Stimulated activated naive CD8-positive, alpha-beta T cell treated with anti-CD3 and anti-CD28 coated beads, Interleukin-15, amount 100 ng/mL, for 72 hours (primary cell): ENCODE measurements at regions not wholly inside any gene's neighbourhood (a gene's known extent, or its start where the extent isn't known, plus 50 kb on each side); places are given as distances from the start of the nearest gene placed in this dataset.

Experiments used
- ATAC-seq: fragments of 150-1000 bp; cut with Tn5 transposase; 2 replicates; pipeline ENCODE4 v1.10.0; 2021; ENCODE audit warnings: mild to moderate bottlenecking, moderate library complexity
- DNase-seq, 2 donors: peaks; one replicate each; pipeline ENCODE4 v3.0.0; 2021 to 2022
- H3K27ac Mint-ChIP-seq, 2 donors: one replicate each; pipeline ENCODE4 v1.8.0; 2022; ENCODE audit warnings: mild to moderate bottlenecking in 2 of 2, mixed read lengths in 2 of 2, moderate library complexity in 2 of 2
- H3K27me3 Mint-ChIP-seq: one replicate; pipeline ENCODE4 v1.8.0; 2022; ENCODE audit warnings: mixed read lengths
- H3K4me1 Mint-ChIP-seq: one replicate; pipeline ENCODE4 v1.8.0; 2022; ENCODE audit warnings: mild to moderate bottlenecking, mixed read lengths
- H3K4me3 Mint-ChIP-seq, 2 donors: one replicate each; pipeline ENCODE4 v1.8.0; 2022; ENCODE audit warnings: mild to moderate bottlenecking in 2 of 2, mixed read lengths in 2 of 2, moderate library complexity in 1 of 2
- H3K9me3 Mint-ChIP-seq, 2 donors: one replicate each; pipeline ENCODE4 v1.8.0; 2022; ENCODE audit warnings: mixed read lengths in 2 of 2

DNA sequence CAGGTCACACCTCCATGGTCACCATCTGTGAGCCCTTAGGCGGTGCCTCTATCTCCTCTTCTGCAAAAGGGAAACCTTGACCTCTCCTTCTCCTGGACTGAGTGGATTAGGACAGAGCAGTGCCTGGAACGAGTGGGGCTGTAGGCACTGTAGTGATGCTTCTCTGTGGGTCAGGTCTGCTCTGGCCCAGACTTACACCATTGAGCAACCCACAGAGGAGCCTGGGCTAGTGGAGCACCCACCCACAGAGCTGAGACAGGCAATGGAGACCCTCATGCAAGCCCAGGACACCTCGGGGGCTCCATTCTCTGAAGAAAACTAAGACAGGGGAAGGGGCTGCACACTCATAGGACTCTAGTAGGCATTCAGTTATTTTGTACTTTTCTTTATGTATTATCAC, 400.6 kb downstream of the GADD45G start:
- Mint-ChIP-seq H3K27me3 (peaks cover 10% of the 10 kb centered on the region), H3K4me1 (peaks cover 10% of the 10 kb centered on the region), H3K4me3 (no peak overlapping the region), H3K27ac (no peak overlapping the region), H3K9me3 (peaks cover 0 to 5% of the 10 kb centered on the region in 2 donors)
- DNase-seq: no peak
- ATAC-seq: no peak

DNA sequence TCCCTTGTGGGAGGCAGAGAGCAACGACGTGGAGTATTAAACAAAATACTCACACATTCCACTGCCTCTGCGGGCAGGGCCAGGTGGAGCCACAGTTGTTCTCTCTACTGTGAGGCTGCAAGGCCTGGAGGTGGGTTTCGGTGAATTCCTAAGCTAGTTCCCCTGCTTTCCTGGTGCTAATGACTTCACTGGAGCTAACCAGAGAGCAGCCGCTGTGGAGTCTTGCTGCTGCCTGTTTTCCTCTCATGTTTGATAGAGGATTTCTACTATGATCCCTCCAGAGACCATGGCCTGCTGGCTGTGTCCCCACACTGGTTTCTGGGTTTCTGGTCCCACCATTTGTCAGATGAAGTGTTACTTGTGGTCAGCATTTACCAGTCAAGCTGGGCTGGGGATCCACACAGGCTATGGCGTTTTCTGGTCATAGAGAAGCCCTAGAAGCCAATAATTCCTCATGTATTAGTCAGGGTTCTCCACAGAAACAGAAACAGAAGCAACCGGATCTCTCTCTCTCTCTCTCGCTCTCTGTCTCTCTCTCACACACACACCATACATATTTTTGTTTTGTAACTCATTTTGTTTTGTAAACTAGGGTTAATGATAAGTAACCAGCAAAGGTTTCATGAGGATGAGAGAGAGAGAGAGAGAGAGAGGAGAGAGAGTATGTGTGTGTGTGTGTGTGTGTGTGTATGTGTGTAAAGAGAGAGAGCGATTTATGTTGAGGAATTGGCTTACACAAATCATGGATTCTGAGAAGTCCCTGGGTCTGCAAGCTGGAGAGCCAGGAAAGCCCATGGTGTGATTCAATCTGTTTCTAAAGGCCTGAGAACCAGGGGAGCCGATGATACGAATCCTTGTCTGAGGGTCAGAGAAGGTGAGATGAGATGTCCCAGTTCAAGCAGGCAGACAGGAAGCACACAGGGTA, 403.0 kb downstream of the GADD45G start:
- peak; percentile 65 for ATAC-seq
- peak overlapping the region in 1 of 2 donors; percentile 4 for H3K27ac Mint-ChIP-seq

DNA sequence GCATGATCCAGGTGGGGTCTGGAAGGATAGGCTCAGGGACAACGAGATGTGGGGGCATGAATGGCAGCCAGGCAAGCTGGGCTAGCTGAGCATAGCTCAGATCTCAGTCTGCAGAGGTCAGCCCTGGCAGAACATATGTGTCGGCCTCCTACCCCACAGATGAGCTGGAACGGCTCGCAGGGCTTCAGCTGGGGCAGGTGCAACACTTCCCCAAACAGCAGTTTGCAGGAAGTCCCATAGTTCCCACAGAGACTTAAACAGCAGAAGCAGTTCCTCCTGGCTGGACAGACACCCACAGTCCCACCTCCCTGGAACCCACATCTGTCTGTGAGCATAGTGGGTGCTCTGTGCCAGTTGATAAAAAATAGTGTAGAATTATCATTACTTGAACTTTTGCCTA, 404.6 kb downstream of the GADD45G start:
- Mint-ChIP-seq H3K4me1 (no peaks in the 10 kb centered on the region), H3K27ac (no peak overlapping the region)
- no peak for ATAC-seq

More for the DNA sequence above, 403.0 kb downstream of the GADD45G start:
- Mint-ChIP-seq H3K27me3 (peaks cover 10% of the 10 kb centered on the region), H3K4me1 (no peaks in the 10 kb centered on the region), H3K9me3 (peaks cover 0 to 5% of the 10 kb centered on the region in 2 donors), H3K4me3 (no peak overlapping the region)
- DNase-seq: no peak

DNA sequence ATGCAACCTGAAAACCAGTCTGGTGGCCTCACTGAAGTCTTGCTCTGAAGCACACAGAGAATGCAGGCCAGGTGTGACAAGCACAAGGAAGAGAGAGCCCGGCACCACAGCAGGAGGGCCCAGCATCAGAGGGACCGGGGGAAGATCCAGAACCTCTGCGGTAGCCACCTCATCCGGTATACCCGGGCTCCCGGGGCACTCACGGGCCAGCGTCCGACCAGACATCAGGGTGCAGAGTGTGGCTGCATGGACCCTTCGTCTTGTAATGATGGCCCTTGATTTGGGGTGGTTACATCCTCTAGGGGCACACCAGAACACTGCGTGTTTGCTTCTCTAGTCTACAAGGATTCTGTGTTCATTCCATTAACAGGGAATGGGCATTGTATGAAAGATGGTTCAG, 406.0 kb downstream of the GADD45G start:
- Mint-ChIP-seq H3K27ac (no peak overlapping the region), H3K27me3 (peaks cover 10% of the 10 kb centered on the region)

More for the DNA sequence above, 404.6 kb downstream of the GADD45G start:
- peaks cover 10% of the 10 kb centered on the region for H3K27me3 Mint-ChIP-seq
- H3K4me3 Mint-ChIP-seq: no peak overlapping the region
- H3K9me3 Mint-ChIP-seq: peaks cover 0 to 5% of the 10 kb centered on the region in 2 donors
- no peak for DNase-seq

DNA sequence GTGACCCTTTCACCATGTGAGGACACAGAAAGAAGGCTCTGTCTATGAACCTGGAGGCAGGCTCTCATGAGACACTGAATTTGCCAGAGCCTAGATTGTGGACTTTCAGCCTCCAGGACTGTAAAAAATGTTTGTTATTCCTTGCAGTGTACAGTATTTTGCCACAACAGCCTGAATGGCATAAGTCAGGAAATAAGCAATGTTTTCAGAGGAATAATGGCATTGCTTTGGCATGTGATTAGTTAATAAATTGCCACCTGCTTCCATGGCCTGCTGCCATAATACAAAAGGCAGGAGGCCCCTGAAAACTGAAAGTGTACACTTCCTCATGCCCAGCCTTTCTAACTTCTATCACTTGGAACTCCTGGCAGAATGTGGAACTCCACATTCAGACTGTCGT, 408.1 kb downstream of the GADD45G start:
- no peaks in the 10 kb centered on the region for H3K9me3 Mint-ChIP-seq
- H3K27ac Mint-ChIP-seq: no peak overlapping the region
- no peak overlapping the region for H3K4me3 Mint-ChIP-seq
- H3K27me3 Mint-ChIP-seq: peaks cover 18% of the 10 kb centered on the region
- no peaks in the 10 kb centered on the region for H3K4me1 Mint-ChIP-seq
- ATAC-seq: no peak
- no peak for DNase-seq

More for the DNA sequence above, 406.0 kb downstream of the GADD45G start:
- no peak overlapping the region for H3K4me3 Mint-ChIP-seq
- no peaks in the 10 kb centered on the region for H3K4me1 Mint-ChIP-seq
- no peak for ATAC-seq
- H3K9me3 Mint-ChIP-seq: no peaks in the 10 kb centered on the region
- DNase-seq: no peak

DNA sequence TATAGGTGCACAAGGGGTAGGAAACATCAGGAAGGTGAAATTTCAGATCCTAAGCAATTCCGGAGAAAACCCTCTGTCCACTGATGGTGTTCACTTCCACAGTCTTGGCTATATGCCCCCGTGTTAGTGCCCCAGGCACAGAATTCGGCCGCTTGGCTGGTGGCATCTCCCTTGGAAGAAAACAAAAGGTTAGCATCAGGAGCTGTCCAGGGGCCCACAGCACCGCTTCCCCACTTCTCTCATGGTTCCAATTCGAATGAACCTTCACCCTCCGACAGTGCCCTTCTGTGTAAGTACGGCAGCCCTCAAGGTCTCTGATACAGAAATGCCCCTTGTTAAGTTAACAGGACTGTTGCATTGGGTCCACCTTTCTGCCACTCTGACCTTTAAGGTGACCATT, 409.0 kb downstream of the GADD45G start:
- DNase-seq: no peak
- no peak for ATAC-seq
- Mint-ChIP-seq H3K9me3 (no peaks in the 10 kb centered on the region), H3K4me1 (peaks cover 5% of the 10 kb centered on the region), H3K4me3 (no peak overlapping the region), H3K27ac (peak overlapping the region in 1 of 2 donors; percentile 43), H3K27me3 (peaks cover 18% of the 10 kb centered on the region)

DNA sequence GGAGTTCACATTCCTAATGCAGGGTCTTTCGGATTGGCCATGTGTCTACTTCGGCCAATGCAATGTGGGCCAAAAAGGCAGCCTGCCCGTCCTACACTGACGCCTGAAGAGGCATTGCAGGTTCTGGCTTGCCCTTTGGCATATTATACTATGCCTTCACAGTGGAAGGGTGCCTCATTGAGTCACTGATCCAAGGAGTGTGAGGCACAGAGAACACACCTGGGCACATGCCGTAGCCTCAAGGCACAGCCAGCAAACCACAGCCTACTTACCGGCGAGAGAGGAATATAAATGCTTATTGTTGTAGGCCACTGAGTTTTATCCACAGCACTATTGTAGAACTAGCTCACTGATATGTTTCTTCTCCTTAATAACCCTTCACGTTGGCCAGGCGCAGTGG, 409.6 kb downstream of the GADD45G start:
- ATAC-seq: no peak
- peaks cover 12% of the 10 kb centered on the region for H3K27me3 Mint-ChIP-seq
- no peak overlapping the region for H3K4me3 Mint-ChIP-seq
- H3K27ac Mint-ChIP-seq: peak overlapping the region in 1 of 2 donors; percentile 21
- H3K9me3 Mint-ChIP-seq: no peaks in the 10 kb centered on the region
- H3K4me1 Mint-ChIP-seq: peaks cover 6% of the 10 kb centered on the region
- no peak for DNase-seq

DNA sequence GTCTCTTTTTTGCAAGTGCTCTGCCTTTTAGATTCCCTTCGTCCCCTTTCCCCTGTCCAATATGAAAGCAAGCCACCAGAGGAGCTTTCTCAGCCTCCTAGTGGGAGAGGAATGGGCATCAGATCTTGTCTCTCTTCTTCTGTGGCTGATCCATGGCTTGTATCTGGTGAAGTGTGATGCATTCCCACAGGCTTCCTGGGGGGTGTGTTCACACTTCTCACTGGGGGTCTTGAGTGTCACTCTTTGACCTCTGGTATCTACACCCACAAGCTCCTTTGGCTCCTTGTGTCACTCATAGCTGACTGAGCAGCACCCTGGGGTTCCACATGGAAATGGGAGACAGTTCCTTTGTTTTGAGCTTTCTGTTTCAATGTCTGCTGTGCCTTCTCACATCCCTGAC, 411.5 kb downstream of the GADD45G start:
- peaks cover 6% of the 10 kb centered on the region for H3K4me1 Mint-ChIP-seq
- peaks cover 17% of the 10 kb centered on the region for H3K27me3 Mint-ChIP-seq
- ATAC-seq (no peak), DNase-seq (no peak)
- no peaks in the 10 kb centered on the region for H3K9me3 Mint-ChIP-seq
- H3K27ac Mint-ChIP-seq: peak overlapping the region in 1 of 2 donors; percentile 21
- H3K4me3 Mint-ChIP-seq: no peak overlapping the region

DNA sequence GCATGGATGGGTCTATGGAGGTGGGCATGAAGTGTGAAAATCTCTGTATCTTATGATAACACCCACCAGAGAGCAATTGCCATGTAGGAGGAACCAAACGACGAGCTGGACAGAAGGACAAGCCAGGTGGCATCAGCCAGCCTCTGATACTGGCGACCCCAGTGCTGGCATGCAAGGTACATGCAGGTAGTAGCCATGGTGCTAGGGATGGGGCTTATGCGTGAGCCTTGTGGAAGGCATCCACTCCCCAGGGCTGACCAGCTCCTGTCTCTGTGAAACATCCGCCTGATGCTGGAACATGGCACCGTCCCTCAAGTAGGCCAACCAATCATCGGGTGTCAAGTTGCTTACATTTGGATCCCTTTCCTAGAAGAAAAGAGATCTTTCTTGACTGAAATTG, 412.9 kb downstream of the GADD45G start:
- Mint-ChIP-seq H3K4me1 (peaks cover 6% of the 10 kb centered on the region), H3K27me3 (peaks cover 25% of the 10 kb centered on the region), H3K27ac (no peak overlapping the region), H3K9me3 (no peaks in the 10 kb centered on the region), H3K4me3 (no peak overlapping the region)
- ATAC-seq: no peak
- DNase-seq: no peak

DNA sequence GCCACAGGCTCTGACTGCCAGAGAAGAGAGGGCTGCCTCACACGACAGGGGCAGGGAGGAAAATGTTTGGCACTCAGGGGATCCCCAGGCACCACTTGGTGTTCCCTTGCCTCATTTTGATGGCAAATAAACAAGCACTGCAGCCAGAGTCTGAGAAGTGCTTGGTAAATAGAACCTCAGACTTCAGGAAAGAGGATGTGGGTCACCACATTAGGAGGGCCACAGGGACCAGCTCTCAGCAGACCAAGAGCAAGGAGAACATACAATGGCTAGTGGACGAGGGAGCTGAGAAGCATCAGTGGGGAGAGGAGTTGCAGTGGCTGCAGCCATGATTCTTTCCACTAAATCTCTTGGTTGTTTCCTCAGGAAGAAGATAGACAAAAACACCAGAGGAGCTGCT, 413.9 kb downstream of the GADD45G start:
- ATAC-seq: no peak
- Mint-ChIP-seq H3K27ac (no peak overlapping the region), H3K4me3 (no peak overlapping the region), H3K9me3 (no peaks in the 10 kb centered on the region), H3K27me3 (peaks cover 25% of the 10 kb centered on the region), H3K4me1 (peaks cover 6% of the 10 kb centered on the region)
- no peak for DNase-seq

DNA sequence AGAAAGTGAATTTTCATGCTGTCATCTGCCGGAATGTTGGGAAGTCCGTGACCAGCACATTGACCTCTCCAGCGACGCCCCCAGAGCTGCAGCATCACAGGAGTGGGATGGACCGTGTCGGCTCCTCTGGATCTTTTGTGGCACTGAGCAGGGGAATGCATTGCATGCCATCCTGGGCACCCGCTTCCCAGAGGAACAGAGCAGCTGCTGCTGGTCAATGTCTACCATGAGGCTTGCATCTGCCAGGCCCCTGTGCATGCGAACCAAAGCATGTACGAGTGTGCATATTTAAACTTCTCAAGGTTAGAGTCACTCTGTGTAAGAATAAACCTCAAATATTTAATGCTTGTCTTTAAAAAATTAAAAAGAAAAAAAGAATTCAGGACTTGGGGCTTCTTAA, 414.8 kb downstream of the GADD45G start:
- ATAC-seq (no peak), DNase-seq (no peak)
- Mint-ChIP-seq H3K9me3 (no peaks in the 10 kb centered on the region), H3K27me3 (peaks cover 31% of the 10 kb centered on the region), H3K4me1 (peaks cover 6% of the 10 kb centered on the region), H3K27ac (no peak overlapping the region), H3K4me3 (no peak overlapping the region)

DNA sequence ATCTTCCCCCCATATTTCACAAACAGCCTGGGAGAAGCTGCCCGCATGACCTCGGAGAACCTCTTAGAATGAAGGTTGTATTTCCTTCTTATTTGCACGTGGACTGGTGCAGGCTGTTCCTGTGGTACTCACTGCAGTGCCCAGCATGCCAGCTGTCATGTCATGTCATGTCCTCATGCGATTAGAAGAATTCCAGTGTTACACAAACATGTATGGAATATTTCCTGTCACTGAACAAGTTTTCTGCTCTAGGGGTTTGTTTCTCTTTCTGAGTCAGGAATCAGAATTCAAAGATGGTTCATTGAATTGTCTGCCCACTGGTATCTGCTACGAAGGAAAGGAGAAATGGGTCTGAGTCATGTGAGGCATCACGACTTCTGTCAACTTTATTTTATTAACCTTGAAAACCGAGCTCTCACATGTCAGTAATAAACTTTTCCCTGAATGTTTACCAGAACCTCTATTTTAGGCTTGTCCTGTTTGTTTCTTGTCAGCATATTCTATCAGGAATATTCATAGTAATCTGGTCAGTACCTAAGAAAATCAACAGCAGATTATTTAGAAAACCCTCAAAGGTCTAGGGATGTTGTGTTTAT, 415.6 kb downstream of the GADD45G start:
- H3K27me3 Mint-ChIP-seq: peaks cover 38% of the 10 kb centered on the region
- ATAC-seq (no peak), DNase-seq (no peak)
- no peaks in the 10 kb centered on the region for H3K9me3 Mint-ChIP-seq
- H3K4me3 Mint-ChIP-seq: no peak overlapping the region
- H3K4me1 Mint-ChIP-seq: peaks cover 6% of the 10 kb centered on the region
- no peak overlapping the region for H3K27ac Mint-ChIP-seq

DNA sequence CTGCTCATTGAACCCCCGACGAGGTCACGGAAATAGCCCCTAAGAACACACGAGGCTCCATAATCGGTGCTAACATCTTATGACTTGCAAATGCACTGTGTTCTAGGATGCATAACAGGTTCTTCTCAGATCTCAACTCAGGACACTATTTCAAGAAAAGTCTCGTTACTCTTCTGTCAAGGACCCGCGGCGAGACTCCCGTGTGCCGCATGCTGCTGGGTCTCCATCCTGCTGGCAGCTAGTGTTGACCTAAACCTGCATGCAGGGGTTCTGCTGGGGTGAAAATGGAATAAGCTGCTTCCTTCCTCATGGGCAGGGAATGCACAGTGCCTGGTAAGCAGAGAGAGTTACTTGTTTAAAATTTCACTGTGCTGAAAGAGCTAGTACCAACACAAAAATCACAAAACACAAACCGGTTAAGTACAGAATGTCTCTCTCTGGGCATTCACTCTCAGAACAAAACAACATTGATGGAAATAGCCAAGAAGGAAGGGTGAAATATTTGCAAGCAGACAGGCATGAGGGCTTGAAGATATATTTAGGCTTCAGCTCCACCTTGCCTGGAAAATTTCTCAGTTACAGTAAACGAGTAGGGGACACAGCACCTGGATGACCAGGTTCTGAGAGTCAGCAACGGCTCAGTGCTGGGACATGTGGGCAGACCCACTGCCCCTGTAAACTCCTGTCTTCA, 416.5 kb downstream of the GADD45G start:
- H3K27ac Mint-ChIP-seq: peak overlapping the region in 1 of 2 donors; percentile 72
- H3K4me1 Mint-ChIP-seq: peaks cover 6% of the 10 kb centered on the region
- no peaks in the 10 kb centered on the region for H3K9me3 Mint-ChIP-seq
- DNase-seq (no peak), ATAC-seq (no peak)
- H3K4me3 Mint-ChIP-seq: no peak overlapping the region
- peaks cover 42% of the 10 kb centered on the region for H3K27me3 Mint-ChIP-seq

DNA sequence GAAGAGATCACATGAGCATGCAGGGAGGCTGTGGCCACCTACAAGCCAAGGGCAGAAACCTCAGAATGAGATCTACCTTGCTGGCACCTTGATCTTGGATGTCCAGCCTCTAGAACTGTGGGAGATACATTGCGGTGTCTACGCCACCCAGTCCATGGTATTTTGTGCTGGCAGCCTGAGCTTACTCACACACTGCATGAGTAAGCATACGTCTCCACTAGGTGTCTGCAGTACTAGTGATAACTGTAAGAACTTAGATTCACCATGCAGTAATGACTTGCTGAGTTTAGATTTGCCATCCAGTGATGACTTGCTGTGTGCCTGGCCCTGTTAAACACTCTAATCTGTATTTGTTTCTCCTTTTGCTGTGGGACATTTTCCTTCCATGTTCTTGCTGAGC, 417.7 kb downstream of the GADD45G start:
- DNase-seq: no peak
- H3K27ac Mint-ChIP-seq: no peak overlapping the region
- H3K4me1 Mint-ChIP-seq: peaks cover 6% of the 10 kb centered on the region
- H3K9me3 Mint-ChIP-seq: peaks cover 0 to 4% of the 10 kb centered on the region in 2 donors
- peaks cover 37% of the 10 kb centered on the region for H3K27me3 Mint-ChIP-seq
- no peak for ATAC-seq
- no peak overlapping the region for H3K4me3 Mint-ChIP-seq

DNA sequence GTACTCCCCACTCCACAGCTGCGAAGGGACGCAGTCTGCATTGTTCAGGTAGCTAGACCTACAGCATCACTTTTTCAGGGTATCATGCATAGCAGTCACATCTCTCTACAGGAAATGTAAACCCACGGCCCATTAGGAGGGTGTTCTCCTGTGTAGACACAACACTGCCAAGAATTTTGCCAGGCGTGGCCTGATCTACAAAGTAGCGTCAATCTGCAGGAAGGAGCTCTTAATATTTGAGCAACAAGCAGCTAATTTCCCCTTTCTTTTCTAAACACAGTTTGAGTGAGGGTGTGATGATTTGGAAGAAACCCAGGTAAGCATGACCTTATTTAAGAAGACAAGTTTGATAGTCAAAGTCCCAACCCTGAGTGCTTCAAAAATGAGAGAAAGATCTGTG, 419.0 kb downstream of the GADD45G start:
- H3K27ac Mint-ChIP-seq: no peak overlapping the region
- peaks cover under 1% of the 10 kb centered on the region for H3K4me1 Mint-ChIP-seq
- no peak overlapping the region for H3K4me3 Mint-ChIP-seq
- H3K27me3 Mint-ChIP-seq: peaks cover 34% of the 10 kb centered on the region
- DNase-seq (no peak), ATAC-seq (no peak)
- H3K9me3 Mint-ChIP-seq: peaks cover 0 to 4% of the 10 kb centered on the region in 2 donors

DNA sequence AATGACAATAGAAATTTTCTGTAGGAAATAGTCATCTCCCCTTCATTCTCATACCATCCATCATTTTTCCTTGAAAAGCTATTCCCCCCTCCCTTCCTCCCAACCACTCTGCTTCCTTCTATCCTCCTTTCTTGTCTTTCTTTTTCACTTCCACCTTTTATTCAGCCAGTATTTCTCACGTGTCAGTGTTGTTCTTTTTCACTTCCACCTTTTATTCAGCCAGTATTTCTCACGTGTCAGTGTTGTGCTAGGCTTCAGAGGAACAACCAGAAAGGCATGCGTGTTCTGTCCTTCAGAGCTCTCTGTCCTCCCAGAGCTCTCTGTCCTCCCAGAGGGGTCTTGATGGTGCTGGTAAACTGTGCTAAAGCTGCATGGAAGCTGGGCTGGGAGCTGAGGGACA, 419.6 kb downstream of the GADD45G start:
- DNase-seq: no peak
- H3K4me3 Mint-ChIP-seq: no peak overlapping the region
- ATAC-seq: no peak
- H3K9me3 Mint-ChIP-seq: peaks cover 0 to 4% of the 10 kb centered on the region in 2 donors
- H3K27ac Mint-ChIP-seq: no peak overlapping the region
- no peaks in the 10 kb centered on the region for H3K4me1 Mint-ChIP-seq
- peaks cover 34% of the 10 kb centered on the region for H3K27me3 Mint-ChIP-seq
